Midbrain (tissue), 1 donor: ENCODE measurements at regions not wholly inside any gene's neighbourhood (a gene's known extent, or its start where the extent isn't known, plus 50 kb on each side); places are given as distances from the start of the nearest gene placed in this dataset.
A peak's percentile ranks its signal among the peaks of the same experiment; 100 is the strongest.
"Not testable (repeated sequence)": the region's sequence is repeated elsewhere in the genome, so short reads cannot be mapped to it uniquely, and the experiment has no call there.

Experiments used
- DNase-seq: peaks from one replicate; lab custom pipeline; 2025; lab: John Stamatoyannopoulos, UW

DNA sequence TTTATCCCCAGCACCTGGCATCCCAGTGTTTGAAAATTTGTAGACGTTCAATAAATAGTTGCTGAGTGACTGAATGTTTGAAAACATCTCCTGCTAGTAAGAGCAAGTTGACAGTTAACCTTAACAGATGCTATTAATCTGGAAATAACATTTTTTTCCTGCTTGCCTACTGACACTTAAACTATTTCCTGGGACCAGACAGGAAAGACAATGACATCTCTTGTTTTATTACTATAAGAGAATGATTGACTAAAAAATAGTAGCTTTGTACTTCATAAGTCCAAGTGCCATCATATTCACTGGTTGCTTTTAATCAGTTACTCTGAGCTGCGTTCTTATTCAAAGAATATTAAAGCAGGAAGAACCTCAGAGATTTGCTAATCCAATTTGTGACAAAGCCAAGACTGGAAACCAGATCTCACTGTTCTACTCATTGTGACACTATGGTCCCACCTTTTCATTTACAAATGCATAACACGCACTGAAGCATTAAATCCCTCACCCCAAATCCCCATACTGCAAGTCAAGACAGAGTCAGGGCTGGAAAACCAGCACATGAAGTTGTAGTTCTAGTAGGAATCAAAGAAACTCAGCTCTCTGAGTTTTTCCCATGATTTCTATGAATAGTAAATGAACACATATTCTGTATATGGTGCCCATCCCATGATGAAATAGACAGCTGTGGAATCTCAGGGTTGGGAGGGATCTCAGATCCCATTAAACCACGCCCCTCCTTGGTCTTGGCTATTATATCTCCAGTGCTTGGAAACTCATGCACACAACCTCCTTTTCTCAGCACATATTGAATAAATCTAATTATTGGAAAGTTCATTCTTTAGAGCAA is 212.7 kb upstream of the P2RY1 start:
- no peak for DNase-seq

DNA sequence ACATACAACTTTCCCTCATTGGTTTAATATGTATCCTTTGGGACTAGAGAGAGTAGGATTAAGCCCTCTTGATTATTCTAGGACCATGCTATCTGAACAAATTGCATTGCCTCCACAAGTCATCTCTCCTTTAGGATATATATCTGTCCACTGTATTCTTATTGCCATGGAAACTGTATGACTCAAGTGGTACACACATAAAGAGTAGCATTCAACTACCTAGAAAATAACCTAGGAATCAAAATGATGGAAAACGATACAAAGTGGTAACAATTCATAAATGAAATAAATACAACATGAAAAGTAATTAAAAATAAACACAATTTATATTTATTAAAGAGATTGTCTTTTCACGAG is 212.1 kb upstream of the P2RY1 start:
- no peak for DNase-seq

DNA sequence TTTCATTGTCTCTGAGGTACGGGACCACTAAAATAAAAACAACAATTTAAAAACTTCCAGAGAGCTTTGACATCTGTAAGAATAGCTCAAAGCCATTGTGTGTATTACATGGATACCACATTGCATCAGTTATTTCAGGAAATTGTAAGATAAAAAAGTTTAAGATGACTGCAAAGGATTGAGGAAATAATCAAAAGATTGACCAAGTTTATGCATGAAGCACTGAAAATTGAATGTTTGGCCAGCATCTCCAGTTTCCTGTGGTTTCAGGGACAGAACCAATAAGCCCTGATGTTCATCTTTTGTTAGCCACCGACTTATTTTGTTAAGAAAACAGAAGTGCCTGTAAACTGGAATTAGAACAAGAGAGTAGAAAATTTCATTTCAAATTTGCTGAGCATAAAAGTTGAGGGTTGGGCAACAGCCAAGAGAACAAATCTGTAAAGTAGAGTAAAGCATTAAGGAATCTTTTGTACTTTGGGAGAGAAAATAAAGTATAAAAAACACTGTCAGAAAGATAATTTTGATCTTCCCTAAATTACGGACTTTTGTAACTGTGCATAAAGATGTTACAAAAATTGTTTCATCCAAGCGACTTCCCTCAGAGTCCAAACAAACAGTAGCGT is 211.5 kb upstream of the P2RY1 start:
- peak; percentile 12 for DNase-seq

DNA sequence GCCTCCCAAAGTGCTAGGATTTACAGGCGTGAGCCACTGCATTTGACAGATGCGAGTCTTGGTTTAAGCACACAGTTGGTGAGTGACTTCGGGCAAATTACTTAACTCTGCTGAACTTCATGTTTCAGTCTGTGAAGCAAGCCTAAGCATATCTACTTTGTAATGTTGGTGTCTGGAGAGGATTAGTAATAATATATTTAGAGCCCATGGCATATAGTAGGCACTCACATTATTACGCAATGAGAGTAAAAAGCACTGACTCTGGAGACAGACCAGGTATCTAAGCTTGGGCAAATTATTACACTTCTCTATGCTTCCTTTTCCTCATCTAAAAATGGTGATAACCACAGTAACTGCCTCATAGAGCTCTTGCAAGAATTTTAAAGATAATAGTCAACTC is 208.7 kb upstream of the P2RY1 start:
- DNase-seq: no peak

DNA sequence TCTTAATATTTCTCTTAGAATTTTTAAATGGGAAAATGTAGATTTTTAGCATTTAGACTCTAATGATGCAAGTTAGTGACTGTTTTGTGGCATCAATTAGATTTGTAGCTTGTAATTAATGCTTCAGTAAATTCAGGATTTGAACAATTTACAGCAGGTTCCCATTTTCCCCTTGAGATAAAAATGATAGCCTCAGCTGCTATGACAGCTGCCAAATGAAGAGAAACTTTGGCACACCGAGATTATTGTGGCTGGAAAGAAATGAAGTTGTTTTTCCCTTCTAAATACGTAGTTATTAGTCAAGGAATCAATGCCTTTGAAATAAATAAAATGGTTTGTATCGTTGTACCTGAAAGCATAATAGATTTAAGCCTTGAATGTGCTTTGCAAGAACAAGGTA is 206.4 kb upstream of the P2RY1 start:
- no peak for DNase-seq

DNA sequence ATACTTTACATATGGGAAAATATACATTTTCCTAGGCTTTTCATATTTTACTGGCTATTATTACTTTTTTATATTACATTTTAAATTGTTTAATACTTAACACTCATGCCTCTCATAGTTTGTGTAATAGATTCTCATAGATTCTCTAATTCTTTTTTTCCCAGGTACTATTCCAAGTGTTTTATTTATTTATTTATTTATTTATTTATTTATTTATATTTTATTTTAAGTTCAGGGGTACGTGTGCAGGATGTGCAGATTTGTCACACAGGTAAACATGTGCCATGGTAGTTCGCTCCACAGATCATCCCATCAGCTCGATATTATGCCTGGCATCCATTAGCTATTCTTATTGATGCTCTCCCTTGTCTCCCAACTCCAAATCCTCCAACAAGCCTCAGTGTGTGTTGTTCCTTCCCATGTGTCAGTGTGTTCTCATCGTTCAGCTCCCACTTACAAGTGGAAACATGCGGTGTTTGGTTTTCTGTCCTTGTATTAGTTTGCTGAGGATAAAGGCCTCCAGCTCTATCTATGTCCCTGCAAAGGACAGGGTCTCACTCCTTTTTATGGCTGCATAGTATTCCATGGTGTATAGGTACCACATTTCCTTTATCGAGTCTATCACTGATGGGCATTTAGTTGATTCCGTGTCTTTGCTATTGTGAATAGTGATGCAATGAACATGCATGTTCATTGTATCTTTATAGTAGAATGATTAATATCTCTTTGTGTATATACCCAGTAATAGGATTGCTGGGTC is 205.4 kb upstream of the P2RY1 start:
- no peak for DNase-seq

DNA sequence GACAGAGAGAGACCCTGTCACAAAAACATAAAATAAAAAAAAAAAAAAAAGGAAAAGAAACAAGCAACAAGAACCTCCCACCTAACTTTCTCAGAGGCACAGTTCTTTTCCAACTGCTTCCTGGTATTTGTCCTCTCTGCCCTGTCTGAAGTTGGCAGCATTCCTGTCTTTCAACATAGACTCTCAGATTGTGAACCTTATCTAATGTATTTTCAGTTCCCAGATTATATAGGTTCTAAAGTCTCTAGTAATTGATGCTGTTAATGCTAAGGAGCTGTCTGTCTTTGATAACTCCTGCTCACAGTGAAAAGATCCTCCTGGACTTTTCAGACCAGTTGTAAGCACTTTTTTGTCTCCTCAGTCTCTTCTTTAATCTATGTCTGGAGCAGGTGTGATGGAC is 199.5 kb upstream of the P2RY1 start:
- DNase-seq: no peak

DNA sequence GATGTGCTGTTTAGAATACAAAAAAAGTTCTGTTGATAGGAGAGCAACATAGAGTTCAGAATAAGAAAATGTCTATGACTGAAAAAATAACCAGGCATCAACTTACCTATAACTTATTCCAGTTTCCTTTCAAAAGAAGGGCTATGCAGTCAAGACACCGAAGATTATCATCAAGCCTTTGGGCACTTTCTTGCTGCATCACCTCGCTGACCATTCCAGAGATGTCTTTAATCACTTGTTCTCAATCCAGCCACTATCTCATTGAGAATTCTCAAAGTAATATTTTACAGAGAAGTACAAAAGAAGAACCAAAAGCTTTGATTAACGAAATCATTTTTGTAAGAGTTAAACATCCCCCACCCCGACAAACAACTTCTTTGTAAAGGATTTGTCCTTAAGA is 198.3 kb upstream of the P2RY1 start:
- no peak for DNase-seq

DNA sequence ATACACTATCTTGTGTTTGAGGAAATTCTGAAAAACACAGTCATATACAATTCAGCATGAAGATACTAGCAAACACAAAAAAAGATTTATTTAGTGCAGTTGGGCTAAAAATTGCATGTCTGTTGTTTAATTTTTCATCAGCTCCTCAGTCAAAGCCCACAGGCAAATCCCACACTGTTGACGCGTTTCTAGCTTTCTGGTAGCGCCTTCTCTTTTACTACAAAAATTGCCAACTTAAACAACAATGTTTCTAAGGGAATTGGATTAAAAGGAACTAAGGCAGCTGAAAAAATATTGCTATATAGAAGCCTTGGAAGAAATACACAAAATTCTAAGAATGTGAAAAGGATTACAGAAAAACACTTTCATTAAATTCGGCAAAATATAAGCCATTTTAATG is 196.7 kb upstream of the P2RY1 start:
- DNase-seq: no peak

DNA sequence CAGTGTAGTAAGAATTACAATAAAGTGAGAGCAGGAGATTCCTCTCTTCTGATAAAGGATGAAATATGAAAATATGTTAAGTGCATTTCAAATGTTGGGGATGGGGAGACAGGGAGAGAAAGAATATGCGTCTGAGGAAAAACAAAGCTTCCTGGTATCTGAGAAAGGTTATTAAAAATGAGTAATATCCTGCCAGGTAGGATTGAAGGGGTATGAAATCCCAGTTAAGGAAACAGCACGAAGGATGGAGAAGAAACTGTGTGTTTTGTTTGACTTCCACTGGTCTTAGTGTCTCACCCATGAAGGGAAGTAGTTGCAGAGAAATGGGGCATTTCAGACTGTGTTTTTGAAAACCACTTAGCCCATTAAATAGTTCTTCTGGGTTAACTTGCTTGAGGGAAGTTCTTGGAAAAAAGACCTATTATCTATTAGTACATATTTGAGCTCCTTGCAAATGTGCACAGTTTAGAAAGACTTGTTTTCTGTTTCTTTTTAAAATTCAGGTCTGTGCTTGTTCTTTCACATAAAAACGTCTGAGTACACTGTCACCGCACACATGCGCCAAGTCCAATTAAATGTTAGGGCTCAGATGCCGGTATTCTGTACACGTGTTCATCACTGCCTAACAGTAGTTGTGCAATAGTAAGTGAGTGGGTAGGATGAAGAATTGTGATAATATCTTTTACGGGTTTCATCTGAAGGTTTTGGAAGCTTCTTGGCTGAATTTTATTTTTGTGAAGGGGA is 196.1 kb upstream of the P2RY1 start:
- peak; percentile 60 for DNase-seq

DNA sequence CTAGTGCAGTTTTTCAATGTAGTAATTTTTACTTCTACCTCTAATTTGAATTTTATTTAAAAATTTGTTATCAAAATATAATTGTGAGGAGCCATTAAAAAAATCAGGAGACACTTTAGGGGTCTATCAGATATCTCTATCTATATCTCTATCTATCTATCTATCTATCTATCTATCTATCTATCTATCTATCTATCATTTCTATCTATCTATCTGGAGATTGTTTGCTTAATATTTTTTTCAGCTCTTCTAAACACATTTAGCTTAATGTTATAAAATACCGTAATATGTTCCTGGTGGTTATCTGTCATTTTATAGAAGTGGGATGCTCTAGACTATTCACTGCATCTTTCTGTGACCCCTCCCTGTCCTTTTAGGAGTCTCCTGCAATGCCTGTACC is 193.7 kb upstream of the P2RY1 start:
- no peak for DNase-seq

DNA sequence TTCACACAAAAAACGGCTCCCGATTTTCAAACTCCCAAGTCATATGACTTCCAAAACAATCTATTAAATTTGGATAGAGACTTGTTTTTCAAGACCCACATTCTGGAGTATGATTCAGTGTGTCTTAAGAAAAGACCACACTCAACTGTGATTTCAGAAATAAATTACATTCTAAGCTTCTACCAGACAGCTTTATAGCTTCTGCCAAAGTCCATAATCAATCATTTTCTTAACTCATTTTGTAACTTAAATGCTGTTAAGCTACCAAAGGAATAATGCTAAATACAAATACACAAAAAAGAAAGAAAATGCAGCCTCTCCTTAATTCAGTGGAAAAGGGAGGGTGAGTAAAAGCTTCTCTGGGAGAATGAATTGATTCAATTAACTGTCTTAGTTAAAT is 192.3 kb upstream of the P2RY1 start:
- no peak for DNase-seq

DNA sequence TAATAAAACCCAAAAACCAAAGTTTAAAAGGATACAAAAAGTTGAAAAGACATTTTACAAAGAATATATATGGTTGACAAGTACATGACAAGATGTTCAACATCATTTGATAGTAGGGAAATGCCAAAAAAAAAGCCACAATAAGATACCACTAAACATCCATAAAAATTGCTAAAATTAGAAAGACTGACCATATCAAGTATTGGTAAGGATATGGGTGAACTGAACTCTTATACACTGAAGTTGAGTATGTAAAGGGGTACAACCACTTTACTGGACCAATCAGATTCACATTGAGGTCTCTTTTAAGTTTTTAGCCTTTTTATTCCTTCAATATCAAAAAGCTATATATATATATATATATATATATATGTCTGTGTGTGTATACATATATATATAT is 190.5 kb upstream of the P2RY1 start:
- DNase-seq: no peak

DNA sequence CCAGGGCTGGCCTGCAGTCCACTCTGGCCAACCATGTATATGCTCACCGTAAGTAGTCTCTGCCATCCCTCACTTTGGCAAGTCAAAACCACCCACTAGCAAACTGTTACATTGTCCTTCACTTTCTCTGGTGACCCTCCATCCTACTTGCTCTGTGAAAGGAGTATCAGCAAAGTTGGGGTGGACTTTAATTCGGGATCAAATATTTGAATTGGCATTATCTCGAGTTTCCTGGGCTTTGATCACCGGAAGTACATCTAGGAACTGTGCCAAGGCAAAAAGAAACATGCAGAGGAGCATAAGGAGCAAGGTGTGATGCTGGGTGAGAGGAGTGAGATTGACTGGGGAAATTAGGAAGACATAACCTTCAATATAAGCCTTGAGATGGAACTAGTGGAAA is 188.9 kb upstream of the P2RY1 start:
- DNase-seq: no peak

DNA sequence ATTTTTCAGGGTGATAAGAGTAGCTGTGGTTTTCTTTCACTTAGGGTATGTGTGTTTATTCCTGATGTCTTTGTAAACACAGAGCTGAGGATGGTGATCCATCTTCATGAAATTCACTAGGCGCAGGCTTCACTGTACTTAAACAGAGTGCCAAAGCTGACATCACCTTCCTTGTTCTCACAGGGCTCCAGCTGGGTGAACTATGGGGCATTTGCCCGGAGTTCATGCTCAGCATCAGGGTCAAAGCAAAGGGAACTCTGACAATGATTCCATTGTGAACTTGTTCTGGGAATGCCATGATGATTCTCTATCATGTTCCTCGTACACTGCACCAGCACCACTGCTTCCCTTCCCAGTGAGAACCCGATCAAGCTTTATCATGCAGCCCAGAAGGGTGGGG is 184.8 kb upstream of the P2RY1 start:
- DNase-seq: peak; percentile 89

DNA sequence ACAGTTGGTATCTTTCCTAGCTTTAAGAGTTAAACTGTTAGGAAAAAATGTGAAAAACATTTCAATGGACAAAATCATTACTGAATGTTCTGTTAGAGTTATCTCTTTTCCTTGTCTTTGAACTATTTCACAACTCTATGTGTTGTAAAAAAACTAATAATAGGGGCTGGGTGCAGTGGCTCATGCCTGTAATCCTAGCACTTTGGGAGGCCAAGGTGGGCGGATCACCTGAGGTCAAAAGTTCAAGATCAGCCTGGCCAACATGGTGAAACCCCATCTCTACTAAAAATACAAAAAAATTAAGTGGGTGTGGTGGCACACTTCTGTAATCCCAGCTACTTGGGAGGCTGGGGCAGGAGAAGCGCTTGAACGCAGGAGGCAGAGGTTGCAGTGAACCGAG is 184.0 kb upstream of the P2RY1 start:
- not testable (repeated sequence) for DNase-seq

DNA sequence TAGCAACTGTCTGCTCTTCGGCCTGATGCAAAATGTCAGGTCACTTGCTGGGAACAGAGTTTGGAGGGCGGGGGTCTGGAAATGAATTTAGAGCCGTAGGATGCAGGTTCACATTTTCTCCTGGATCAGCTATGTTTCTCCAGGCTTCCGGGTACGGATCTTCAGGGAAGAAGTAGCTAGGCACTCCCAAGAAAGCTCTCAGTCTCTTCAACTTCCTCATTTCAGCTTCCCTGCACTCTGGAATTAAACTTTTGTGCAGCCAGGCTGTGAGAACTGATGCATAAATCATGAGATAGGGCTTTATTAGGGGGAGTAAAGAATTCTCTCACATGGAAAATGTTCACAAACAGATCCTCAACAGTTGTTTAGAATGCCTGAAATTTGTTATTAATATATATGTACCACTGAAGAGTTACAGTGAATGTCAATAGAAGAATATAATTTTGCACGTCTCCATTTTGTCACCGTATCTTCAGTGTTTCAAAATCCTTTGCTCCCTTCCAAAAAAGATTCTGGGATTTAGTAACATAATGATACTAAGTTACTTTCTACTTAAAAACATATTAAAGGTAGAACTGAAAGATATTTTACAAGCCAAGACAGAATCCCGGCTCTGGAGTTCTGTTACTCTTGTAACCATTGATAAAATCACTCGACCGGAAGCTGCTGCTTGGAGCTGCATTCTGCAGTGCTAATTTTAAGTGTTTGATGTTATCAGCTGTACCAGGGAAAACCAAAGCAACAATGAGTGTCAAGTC is 178.5 kb upstream of the P2RY1 start:
- peak; percentile 59 for DNase-seq

DNA sequence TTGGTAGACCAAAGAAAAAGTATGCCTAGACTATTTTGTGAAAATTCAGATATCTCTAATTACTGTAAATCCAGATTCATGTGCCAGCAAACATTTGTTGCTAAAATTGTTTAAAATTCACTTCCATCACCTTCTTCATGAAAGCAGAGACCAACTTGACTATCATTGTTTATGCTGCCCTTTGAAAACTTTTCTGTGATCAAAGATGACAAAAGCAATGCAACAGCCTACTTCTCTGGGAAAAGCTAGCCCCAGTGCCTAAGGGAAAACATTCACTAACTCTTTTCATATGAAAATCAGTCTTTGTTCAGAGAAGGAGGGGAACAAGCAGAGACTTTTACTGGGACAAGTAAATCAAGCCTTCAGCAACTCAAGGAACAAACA is 178.0 kb upstream of the P2RY1 start:
- DNase-seq: peak; percentile 59

DNA sequence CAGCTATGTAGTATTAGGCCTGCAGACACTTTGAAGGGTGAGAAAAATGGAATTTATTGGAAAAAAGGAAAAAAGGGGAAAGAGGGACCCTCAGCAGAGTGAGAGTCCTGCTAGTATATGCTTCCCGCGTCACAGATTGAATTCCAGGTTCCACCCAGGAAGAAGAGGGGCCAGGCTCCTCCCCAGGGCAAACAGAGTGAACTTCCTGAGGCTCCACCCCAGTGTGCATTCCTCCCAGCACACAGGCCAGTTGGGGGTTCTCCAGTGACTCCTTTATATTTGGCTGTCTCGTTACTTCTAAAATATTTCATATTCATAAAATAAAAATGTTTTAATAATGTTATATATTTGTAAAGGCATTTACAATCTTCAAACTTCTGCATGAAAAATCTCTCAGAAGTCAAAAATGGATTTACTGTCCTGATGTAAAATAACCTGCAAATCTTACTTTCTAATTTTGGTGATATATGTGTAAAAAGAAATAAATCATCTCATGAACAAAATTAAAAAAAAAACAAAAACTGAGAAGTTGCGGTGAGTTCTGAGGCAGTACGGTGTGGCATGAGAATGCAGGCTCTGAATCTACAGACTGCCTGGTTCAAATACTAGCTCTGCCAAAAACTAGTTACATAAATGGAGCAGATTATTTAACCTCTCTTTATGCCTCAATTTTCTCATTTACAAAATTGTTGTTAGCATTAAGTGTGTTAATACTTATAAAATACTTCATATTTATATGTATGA is 175.8 kb upstream of the P2RY1 start:
- DNase-seq: no peak

DNA sequence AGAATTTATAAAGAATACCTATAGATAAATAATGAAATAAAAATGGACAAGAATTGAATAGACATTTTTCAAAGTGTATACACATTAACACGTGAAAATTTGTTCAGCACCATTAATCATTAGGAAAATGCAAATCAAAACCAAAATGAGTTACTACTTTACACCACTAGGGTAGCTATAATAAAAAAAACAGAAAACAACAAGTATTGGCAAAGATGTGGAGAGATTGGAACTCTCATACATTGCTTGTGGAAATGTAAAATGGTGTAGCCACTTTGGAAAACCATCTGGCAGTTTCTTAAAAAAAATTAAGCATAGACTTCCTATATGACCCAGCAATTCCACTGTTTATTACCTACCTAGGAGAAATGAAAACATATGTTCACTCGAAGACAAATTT is 172.8 kb upstream of the P2RY1 start:
- no peak for DNase-seq

DNA sequence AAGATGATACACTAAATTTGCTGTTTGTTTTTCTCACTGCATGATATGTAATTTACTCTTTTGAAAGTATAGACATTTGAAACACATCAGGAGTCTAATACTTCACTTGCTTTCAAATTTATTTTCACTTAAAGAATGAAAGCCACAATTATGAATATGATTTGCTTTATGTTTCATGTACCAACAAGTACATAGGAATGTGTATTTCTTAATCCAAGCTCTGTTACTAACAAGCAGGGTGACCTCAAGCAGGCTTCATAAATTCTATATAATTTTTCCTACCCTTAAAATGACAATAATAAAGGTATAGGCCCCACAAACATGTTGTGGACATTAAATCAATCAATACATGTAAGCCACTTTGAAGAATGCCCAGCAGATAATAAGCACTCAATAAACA is 170.2 kb upstream of the P2RY1 start:
- DNase-seq: no peak
